LNCaP clone FGC (cell line): ENCODE measurements at regions not wholly inside any gene's neighbourhood (a gene's known extent, or its start where the extent isn't known, plus 50 kb on each side); places are given as distances from the start of the nearest gene placed in this dataset.

ENCODE experiments used
- DNase-seq: peaks from one replicate; pipeline ENCODE4 v3.0.0-alpha.2; 2011; ENCODE audit warnings: low read depth
- H3K4me3 ChIP-seq: 2 replicates; pipeline ENCODE4 v1.5.1; 2011; ENCODE audit warnings: mild to moderate bottlenecking, low read depth, low read length, control low read depth
- TF ChIP-seq, protein P1 (sequence below): IDR thresholded peaks from 2 replicates; pipeline ENCODE4 v1.5.1; 2012; ENCODE audit warnings: mild to moderate bottlenecking; ENCODE audit not compliant: control insufficient read depth, insufficient read depth; ENCODE audit errors: extremely low read depth

DNA sequence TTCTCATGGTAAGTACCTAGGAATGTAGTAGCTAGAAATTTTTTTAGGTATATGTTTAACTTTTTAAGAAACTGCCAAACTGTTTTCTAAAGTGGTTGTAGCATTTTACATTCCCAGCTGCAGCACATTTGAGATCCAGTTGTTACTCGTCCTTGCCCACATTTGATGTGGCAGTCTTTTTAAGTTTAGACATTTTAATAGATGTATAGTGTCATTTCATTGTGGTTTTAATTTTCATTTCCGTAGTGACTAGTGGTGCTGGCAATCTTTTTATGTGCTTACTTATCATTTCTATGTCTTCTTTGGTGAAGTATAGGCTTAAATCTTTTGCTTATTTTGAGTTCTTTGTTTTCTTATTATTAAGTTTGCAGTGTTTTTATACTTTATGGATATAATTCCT, 171.6 kb downstream of the GAS1 start:
- H3K4me3 ChIP-seq = no peak overlapping the region
- no peak for DNase-seq
- TF ChIP-seq, protein P1, sequence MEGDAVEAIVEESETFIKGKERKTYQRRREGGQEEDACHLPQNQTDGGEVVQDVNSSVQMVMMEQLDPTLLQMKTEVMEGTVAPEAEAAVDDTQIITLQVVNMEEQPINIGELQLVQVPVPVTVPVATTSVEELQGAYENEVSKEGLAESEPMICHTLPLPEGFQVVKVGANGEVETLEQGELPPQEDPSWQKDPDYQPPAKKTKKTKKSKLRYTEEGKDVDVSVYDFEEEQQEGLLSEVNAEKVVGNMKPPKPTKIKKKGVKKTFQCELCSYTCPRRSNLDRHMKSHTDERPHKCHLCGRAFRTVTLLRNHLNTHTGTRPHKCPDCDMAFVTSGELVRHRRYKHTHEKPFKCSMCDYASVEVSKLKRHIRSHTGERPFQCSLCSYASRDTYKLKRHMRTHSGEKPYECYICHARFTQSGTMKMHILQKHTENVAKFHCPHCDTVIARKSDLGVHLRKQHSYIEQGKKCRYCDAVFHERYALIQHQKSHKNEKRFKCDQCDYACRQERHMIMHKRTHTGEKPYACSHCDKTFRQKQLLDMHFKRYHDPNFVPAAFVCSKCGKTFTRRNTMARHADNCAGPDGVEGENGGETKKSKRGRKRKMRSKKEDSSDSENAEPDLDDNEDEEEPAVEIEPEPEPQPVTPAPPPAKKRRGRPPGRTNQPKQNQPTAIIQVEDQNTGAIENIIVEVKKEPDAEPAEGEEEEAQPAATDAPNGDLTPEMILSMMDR = no peak

DNA sequence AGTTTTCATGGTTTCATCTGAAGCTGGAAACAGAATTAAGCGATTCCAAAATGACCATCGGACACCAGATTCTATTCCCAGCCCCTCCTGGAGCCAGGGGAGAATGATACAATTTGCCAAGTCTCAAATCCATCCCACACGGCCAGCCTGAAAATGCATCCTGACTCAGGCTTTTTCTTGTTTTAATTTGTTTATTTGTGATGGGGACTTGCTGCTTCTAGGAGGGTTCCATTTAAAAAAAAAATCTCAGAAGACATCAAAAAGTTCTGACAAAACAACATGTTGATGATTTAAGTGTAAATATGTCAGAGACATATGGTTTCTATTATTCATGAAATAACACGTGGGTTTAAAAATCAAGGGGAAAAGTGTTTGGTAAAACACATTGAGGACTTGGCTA, 173.2 kb downstream of the GAS1 start:
- no peak for DNase-seq
- H3K4me3 ChIP-seq = no peak overlapping the region
- TF ChIP-seq, protein P1 = no peak

GRCh38 chr9:86773422-86773945, 173.8 kb downstream of the GAS1 start:
- no peak overlapping the region for H3K4me3 ChIP-seq
- TF ChIP-seq, protein P1 = no peak
- no peak for DNase-seq

- H3K4me3 ChIP-seq = no peak overlapping the region
- no peak for DNase-seq
- TF ChIP-seq, protein P1 = no peak
Observed at GRCh38 chr9:86772635-86772993, 174.7 kb downstream of the GAS1 start.

DNA sequence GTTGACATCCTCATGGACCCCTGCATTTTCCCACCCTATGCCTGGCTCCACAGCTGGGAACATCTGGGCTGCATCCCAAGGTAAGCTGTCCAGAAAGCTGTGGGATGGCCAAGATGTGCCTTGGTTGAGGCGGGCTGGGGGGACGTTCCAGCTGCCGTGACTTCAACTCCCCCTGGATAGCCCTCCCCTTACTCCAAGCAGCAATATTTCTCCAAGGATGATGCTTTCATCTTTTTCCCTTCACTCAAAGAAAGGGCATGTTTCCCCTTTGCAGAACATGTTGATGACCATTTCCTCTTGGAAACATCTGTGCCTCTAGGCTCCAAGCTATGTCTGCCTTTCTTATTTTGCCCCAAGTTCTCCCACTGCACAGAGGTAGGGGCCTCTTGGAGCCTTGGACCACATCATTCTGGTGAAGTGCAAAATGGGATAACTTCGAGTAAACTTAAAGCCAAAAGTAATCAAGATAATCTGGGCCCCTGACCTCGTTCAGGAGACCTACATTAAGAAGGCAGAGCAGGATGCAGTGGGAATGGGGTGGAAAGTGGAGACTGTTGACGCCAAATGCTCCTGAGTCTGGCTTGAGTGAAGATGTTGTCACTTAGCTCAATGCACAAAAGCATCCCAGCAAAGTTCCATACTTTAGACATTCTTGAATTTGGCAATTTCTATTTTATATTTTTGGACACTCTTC, 175.2 kb downstream of the GAS1 start:
- TF ChIP-seq, protein P1 = no peak
- no peak overlapping the region for H3K4me3 ChIP-seq
- DNase-seq = no peak

DNA sequence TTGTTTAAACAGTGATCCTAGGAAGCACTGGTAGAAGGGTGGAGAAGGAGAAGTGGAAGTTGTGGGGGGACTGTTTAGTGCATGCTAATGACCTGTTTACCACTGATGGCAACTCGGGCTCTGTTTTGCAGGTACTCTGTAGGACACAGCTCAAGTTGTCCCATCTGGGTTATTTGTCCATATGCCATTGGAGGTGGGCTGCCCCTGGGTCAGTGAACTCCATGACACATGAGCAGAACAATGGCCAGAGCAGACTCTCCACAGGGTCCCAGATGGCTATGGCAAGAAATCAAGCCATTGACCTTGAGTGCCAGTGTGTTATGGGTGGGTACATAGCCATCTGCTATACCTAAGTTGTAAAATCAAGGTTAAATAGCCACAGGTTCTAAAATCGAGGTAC, 175.9 kb downstream of the GAS1 start:
- TF ChIP-seq, protein P1 = no peak
- no peak for DNase-seq
- no peak overlapping the region for H3K4me3 ChIP-seq

DNA sequence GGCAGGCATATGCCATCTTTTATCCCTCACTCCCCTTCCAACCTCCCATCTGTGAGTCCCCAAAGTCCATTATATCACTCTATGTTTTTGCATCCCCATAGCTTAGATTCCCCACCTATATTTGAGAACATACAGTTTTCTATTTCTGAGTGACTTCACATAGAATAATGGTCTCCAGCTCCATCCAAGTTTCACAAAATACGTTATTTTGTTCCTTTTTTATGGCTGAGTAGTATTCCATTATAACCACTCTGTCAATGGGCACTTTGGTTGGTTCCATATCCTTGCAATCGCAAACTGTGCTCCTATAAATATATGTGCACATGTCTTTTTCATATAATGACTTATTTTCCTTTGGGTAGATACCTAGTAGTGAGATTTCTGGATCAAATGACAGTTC, 178.6 kb downstream of the GAS1 start:
- DNase-seq = no peak
- TF ChIP-seq, protein P1 = no peak

More for the DNA sequence above, 178.6 kb downstream of the GAS1 start:
- no peak overlapping the region for H3K4me3 ChIP-seq
